H9 (cell line): ENCODE measurements at regions not wholly inside any gene's neighbourhood (a gene's known extent, or its start where the extent isn't known, plus 50 kb on each side); places are given as distances from the start of the nearest gene placed in this dataset.

Source experiments
- DNase-seq: peaks from one replicate; pipeline ENCODE4 v3.0.0-alpha.2; 2017
- H2AFZ ChIP-seq: one replicate; pipeline ENCODE4 v1.6.1; 2013; ENCODE audit warnings: mild to moderate bottlenecking, low read length, control low read depth, moderate library complexity
- H2AK5ac ChIP-seq: 2 replicates; pipeline ENCODE4 v1.6.1; 2013; ENCODE audit warnings: low read length, control low read depth, mixed read lengths; ENCODE audit not compliant: insufficient read length
- H2BK120ac ChIP-seq: one replicate; pipeline ENCODE4 v1.6.1; 2013; ENCODE audit warnings: low read depth, mild to moderate bottlenecking, low read length, control low read depth, inconsistent platforms; ENCODE audit not compliant: poor library complexity, severe bottlenecking
- H2BK12ac ChIP-seq: 2 replicates; pipeline ENCODE4 v1.6.1; 2013; ENCODE audit warnings: low read length, control low read depth, mixed read lengths, low read depth; ENCODE audit not compliant: insufficient read length
- H2BK15ac ChIP-seq: 2 replicates; pipeline ENCODE4 v1.6.1; 2013; ENCODE audit warnings: low read depth, low read length, control low read depth
- H2BK20ac ChIP-seq: one replicate; pipeline ENCODE4 v1.6.1; 2013; ENCODE audit warnings: low read depth, mild to moderate bottlenecking, low read length, control low read depth, inconsistent platforms; ENCODE audit not compliant: poor library complexity, severe bottlenecking
- H2BK5ac ChIP-seq: 2 replicates; pipeline ENCODE4 v1.6.1; 2013; ENCODE audit warnings: low read length, control low read depth, mixed read lengths; ENCODE audit not compliant: insufficient read length
- H3K14ac ChIP-seq: 2 replicates; pipeline ENCODE4 v1.6.1; 2013; ENCODE audit warnings: low read length, control low read depth; ENCODE audit not compliant: insufficient read depth
- H3K18ac ChIP-seq: 2 replicates; pipeline ENCODE4 v1.6.1; 2013; ENCODE audit warnings: low read depth, mild to moderate bottlenecking, mixed read lengths, low read length, control low read depth; ENCODE audit not compliant: insufficient read length
- H3K23ac ChIP-seq: 2 replicates; pipeline ENCODE4 v1.6.1; 2013; ENCODE audit warnings: low read length, control low read depth, mixed read lengths, low read depth; ENCODE audit not compliant: insufficient read length
- H3K23me2 ChIP-seq: 2 replicates; pipeline ENCODE4 v1.6.1; 2013; ENCODE audit warnings: low read depth, mild to moderate bottlenecking, mixed read lengths, low read length, control low read depth; ENCODE audit not compliant: insufficient read length, poor library complexity, severe bottlenecking
- H3K27ac ChIP-seq: 2 replicates; pipeline ENCODE4 v1.5.1; 2013; ENCODE audit warnings: low read length, control low read depth, mixed read lengths, low read depth; ENCODE audit not compliant: insufficient read length
- H3K27me3 ChIP-seq: 2 replicates; pipeline ENCODE4 v1.6.1; 2013; ENCODE audit warnings: low read length, control low read depth, inconsistent platforms; ENCODE audit not compliant: insufficient read depth
- H3K4ac ChIP-seq: 2 replicates; pipeline ENCODE4 v1.6.1; 2013; ENCODE audit warnings: low read depth, mild to moderate bottlenecking, control low read depth, inconsistent platforms, low read length, moderate library complexity
- H3K4me1 ChIP-seq: 2 replicates; pipeline ENCODE4 v1.6.1; 2013; ENCODE audit warnings: low read length, control low read depth, inconsistent platforms; ENCODE audit not compliant: insufficient read depth
- H3K4me2 ChIP-seq: 2 replicates; pipeline ENCODE4 v1.6.1; 2013; ENCODE audit warnings: low read length, control low read depth, mixed read lengths; ENCODE audit not compliant: insufficient read length, insufficient read depth
- H3K56ac ChIP-seq: 2 replicates; pipeline ENCODE4 v1.6.1; 2013; ENCODE audit warnings: low read depth, mild to moderate bottlenecking, mixed read lengths, low read length, control low read depth; ENCODE audit not compliant: insufficient read length
- H3K79me1 ChIP-seq: 2 replicates; pipeline ENCODE4 v1.6.1; 2013; ENCODE audit warnings: low read depth, mild to moderate bottlenecking, moderate library complexity, low read length, control low read depth, inconsistent platforms; ENCODE audit not compliant: insufficient read depth, poor library complexity, severe bottlenecking
- H3K79me2 ChIP-seq: 2 replicates; pipeline ENCODE4 v1.6.1; 2013; ENCODE audit warnings: low read length, control low read depth, inconsistent platforms; ENCODE audit not compliant: insufficient read depth
- H3K9ac ChIP-seq: 2 replicates; pipeline ENCODE4 v1.6.1; 2013; ENCODE audit warnings: low read length, control low read depth, mixed read lengths; ENCODE audit not compliant: insufficient read length; ENCODE audit errors: extremely low read depth
- H3K9me3 ChIP-seq: one replicate; pipeline ENCODE4 v1.6.1; 2013; ENCODE audit warnings: low read depth, low read length, inconsistent platforms; ENCODE audit not compliant: control insufficient read depth
- H3T11ph ChIP-seq: one replicate; pipeline ENCODE4 v1.6.1; 2013; ENCODE audit warnings: mild to moderate bottlenecking, low read length, control low read depth, inconsistent platforms
- H4K20me1 ChIP-seq: one replicate; pipeline ENCODE4 v1.6.1; 2013; ENCODE audit not compliant: control insufficient read depth, insufficient read length, insufficient read depth
- H4K5ac ChIP-seq: 2 replicates; pipeline ENCODE4 v1.6.1; 2013; ENCODE audit warnings: low read depth, mild to moderate bottlenecking, mixed read lengths, low read length, control low read depth; ENCODE audit not compliant: insufficient read length
- H4K8ac ChIP-seq: replicated peaks from 2 replicates; pipeline ENCODE4 v1.6.1; 2013; ENCODE audit warnings: low read length, control low read depth, mixed read lengths, low read depth; ENCODE audit not compliant: insufficient read length
- H4K91ac ChIP-seq: 2 replicates; pipeline ENCODE4 v1.6.1; 2013; ENCODE audit warnings: low read depth, mild to moderate bottlenecking, moderate library complexity, mixed read lengths, low read length, control low read depth; ENCODE audit not compliant: insufficient read length
- H3K27ac Mint-ChIP-seq, 3 experiments: 2 replicates in 2 of 3; 3 replicates in 1 of 3; pipeline ENCODE4 v1.8.0; 2020 to 2021; ENCODE audit warnings: mixed read lengths in 3 of 3, mild to moderate bottlenecking in 1 of 3, moderate library complexity in 1 of 3
- H3K27me3 Mint-ChIP-seq: 2 replicates; pipeline ENCODE4 v1.8.0; 2021; ENCODE audit warnings: low read depth, mild to moderate bottlenecking, moderate library complexity, mixed read lengths
- H3K36me3 Mint-ChIP-seq, 3 experiments: 2 replicates in 2 of 3; 3 replicates in 1 of 3; pipeline ENCODE4 v1.8.0; 2020 to 2021; ENCODE audit warnings: low read depth in 3 of 3, mixed read lengths in 3 of 3; ENCODE audit not compliant: insufficient read depth in 1 of 3
- H3K4me1 Mint-ChIP-seq, 2 experiments: 2 replicates each; pipeline ENCODE4 v1.8.0; 2020; ENCODE audit warnings: mixed read lengths in 2 of 2
- H3K4me3 Mint-ChIP-seq, 2 experiments: 2 replicates in 1 of 2; 3 replicates in 1 of 2; pipeline ENCODE4 v1.8.0; 2020 to 2021; ENCODE audit warnings: mild to moderate bottlenecking in 2 of 2, mixed read lengths in 2 of 2, moderate library complexity in 1 of 2
- H3K9me3 Mint-ChIP-seq, 2 experiments: 2 replicates in 1 of 2; 3 replicates in 1 of 2; pipeline ENCODE4 v1.8.0; 2020; ENCODE audit warnings: mild to moderate bottlenecking in 2 of 2, mixed read lengths in 2 of 2, moderate library complexity in 1 of 2
- CTCF ChIP-seq: fragments of 200-600 bp; sonication (generic); conservative IDR thresholded peaks from 3 replicates; pipeline ENCODE4 v1.8.0; 2021; ENCODE audit warnings: antibody characterized with exemption, mild to moderate bottlenecking
- WGBS: extraction: QIAGEN DNeasy Blood & Tissue Kit; methylation state at CpG from one replicate; pipeline ENCODE4 v1.1.7; 2013; ENCODE audit warnings: missing lambda C conversion rate, low lambda C conversion rate, mixed read lengths; ENCODE audit not compliant: insufficient read length; ENCODE audit errors: extremely low coverage; 5-methylcytosine and 5-hydroxymethylcytosine counted together

- DNase-seq, result no peak
- no CpG with 5 or more reads among the region's 6 CpGs for WGBS
- Mint-ChIP-seq H3K9me3 (peaks cover 0 to 2% of the 10 kb centered on the region in 2 experiments; a peak in 3 of 5 replicates), H3K27ac (no peak overlapping the region), H3K4me3 (no peak overlapping the region), H3K27me3 (no peaks in the 10 kb centered on the region), H3K36me3 (no peaks in the 10 kb centered on the region), H3K4me1 (no peaks in the 10 kb centered on the region)
- Histone ChIP-seq H3K23me2 (no peaks in the 10 kb centered on the region), H3K4ac (no peak overlapping the region), H3K79me2 (no peaks in the 10 kb centered on the region), H2BK120ac (no peak overlapping the region), H3K9me3 (no peaks in the 10 kb centered on the region), H4K5ac (no peak overlapping the region), H3K18ac (no peak overlapping the region), H4K20me1 (no peaks in the 10 kb centered on the region), H3K56ac (no peak overlapping the region), H4K8ac (no peak overlapping the region), H3K27me3 (no peaks in the 10 kb centered on the region), H2BK15ac (no peak overlapping the region), H3K27ac (no peak overlapping the region), H3K79me1 (no peaks in the 10 kb centered on the region), H2BK20ac (no peak overlapping the region), H3K4me2 (no peak overlapping the region), H2BK12ac (no peak overlapping the region), H3K4me1 (no peaks in the 10 kb centered on the region), H2AK5ac (no peak overlapping the region), H3K23ac (no peak overlapping the region), H3K9ac (no peak overlapping the region), H2AFZ (no peak overlapping the region), H2BK5ac (no peak overlapping the region), H3K14ac (no peak overlapping the region), H3T11ph (no peak overlapping the region), H4K91ac (no peak overlapping the region)
- no peak for TF ChIP-seq CTCF
These were observed 654.8 kb downstream of the RNF144B start for GRCh38 chr6:19041906-19042305.
